ENCODE measurements at regions not wholly inside any gene's neighbourhood (a gene's known extent, or its start where the extent isn't known, plus 50 kb on each side); places are given as distances from the start of the nearest gene placed in this dataset.
"Not testable (repeated sequence)": the region's sequence is repeated elsewhere in the genome, so short reads cannot be mapped to it uniquely, and the experiment has no call there.

DNA sequence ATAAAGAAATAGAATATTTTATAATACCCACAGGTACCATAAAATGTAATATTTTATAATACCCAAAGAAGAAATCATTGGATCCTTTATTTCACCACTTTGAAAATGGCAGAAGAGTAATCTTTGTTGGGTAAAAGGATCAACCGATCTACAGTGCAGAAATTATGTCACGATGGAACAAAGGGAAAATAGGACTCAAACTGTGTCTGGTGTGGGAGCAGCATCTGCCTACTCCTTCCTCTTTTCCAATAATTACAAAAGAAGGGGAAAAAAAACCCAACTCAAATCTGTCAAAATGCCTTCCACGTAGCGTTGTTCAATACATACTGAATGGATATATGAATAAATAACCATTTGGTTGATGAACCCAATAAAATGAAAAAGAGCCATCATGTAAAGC lies 492.6 kb upstream of the TBL1XR1 start:
- no peak for DNase-seq (ENCODE audit: low read depth in 2 of 2, low spot score in 1 of 2)

DNA sequence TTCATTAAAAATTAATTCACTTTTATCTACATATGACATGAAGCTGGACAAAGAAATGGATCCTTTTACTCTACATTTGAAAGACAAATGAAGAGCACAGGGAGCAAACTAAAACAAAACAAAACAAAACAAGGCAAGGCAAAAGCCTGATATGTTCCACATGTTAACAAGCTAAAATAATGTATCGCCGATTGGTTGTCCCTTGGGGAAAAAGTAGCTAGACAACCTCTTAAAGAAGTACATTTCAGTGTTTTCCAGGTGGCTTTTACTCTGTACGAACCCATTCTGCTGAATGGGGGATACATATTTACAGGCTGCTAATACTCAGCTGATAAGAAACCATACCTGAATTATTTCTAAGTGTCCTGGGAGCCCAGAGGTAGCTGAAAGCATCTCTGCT lies 493.0 kb upstream of the TBL1XR1 start:
- no peak for DNase-seq (ENCODE audit: low read depth in 2 of 2, low spot score in 1 of 2)

DNA sequence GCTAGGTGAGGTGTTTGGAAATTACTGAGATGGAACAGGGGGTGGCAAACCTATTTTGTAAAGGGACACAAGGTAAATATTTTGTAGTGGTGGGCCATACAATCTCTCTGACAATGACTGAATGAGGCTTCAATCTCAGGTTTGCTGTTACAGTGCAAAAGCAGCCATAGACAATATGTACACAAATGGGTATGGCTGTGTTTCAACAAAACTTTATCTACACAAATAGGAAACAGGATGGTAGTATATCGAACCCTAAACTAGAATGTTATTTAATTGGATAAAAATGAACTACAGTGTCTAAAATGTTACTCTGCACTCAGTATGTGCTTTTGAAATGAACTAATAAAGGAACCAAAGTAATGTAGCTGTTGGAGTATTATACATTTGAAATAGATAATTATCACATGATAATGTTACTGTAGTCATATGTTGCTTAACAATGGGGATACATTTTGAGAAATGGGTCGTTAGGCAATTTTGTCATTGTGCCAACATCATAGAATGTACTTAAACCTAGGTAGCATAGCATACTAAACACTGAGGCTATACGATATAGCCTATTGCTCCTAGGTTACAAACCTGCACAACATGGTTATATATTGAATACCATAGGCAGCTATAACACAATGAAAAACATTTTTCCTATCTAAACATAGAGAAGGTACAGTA lies 495.2 kb upstream of the TBL1XR1 start:
- DNase-seq (ENCODE audit: low read depth in 2 of 2, low spot score in 1 of 2): no peak

DNA sequence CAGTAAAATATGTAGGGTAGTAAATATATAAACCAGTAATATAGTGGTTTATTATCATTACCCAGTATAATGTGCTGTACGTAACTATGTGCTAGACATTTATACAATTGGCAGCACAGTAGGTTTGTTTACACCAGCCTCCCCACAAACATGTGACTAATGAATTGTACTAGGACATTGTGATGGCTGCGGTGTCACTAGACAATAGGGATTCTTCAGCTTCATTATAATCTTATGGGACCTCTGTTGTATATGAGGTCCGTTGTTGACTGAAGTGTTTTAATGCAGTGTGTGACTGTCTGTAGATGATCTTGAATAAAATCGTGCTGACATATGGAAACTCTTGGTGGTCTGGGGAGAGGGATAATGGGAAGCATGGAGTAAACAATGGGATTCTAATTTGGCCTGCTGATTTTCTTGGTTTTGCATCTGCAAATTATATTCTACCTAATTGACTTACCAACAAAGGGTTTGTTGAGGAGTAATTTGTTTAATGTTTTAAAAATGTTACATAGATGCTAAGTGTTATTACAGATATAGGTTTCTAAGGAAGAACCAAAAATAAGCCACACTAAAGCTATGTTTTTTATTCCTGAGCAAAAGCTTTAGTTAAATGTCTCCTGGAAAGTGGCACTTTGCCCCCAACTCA lies 496.5 kb upstream of the TBL1XR1 start:
- no peak for DNase-seq (ENCODE audit: low read depth in 2 of 2, low spot score in 1 of 2)

DNA sequence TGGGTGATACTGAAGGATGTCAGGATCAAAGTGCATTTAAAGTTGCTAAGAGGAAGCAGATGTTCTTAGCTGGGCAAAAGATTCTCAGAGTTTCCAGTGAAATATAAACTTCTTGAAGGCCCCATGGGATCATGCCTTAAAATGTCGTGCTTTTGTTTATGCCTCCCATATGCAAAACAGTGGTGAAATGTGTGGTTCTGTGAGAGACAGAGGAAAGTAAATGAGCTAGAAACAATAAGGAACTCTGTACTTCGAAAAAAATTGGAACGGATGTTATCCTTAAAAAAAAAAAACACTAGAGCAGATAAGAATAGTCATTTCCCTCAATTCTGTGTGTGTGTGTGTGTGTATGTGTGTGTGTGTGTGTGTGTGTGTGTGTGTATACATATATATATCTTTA lies 497.0 kb upstream of the TBL1XR1 start:
- no peak for DNase-seq (ENCODE audit: low read depth in 2 of 2, low spot score in 1 of 2)

DNA sequence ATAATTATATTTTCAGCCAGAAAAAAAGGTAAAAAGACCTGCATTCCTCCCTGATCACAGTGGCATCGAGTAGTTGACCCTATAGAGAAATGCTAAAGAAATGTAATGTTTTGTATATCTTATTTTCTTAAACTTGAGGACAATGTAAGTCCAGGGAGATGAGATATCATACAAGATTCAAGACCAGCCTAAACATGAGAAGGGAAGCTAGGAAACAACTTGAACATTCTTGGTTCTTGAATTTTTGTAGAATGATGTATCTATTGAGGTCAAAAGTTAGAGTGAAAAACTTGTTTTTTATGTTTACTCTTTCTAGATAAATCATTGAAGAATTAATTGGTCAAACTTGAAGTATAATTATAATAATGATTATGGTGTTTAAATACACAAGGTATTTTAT lies 497.7 kb upstream of the TBL1XR1 start:
- no peak for DNase-seq (ENCODE audit: low read depth in 2 of 2, low spot score in 1 of 2)

DNA sequence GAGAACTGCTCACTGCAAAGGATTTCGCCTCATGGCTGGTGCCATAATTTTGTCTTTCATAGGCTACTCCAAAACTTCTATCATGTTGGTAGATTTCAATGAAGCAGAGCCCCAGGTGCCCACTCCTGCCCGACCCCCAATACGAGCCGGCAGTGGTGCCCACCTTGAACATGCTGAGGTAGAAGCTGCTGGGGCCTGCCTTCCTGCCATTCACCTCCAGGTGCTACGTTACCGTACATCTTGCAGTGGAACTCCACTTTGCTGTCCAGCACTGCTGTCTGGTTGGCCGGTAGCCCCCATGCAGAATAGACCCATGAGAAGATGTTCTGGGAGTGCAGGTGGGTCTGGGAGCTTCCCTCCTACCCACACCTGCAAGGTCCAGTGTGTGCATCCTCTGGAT lies 502.8 kb upstream of the TBL1XR1 start:
- no peak for DNase-seq (ENCODE audit: low read depth in 2 of 2, low spot score in 1 of 2)

DNA sequence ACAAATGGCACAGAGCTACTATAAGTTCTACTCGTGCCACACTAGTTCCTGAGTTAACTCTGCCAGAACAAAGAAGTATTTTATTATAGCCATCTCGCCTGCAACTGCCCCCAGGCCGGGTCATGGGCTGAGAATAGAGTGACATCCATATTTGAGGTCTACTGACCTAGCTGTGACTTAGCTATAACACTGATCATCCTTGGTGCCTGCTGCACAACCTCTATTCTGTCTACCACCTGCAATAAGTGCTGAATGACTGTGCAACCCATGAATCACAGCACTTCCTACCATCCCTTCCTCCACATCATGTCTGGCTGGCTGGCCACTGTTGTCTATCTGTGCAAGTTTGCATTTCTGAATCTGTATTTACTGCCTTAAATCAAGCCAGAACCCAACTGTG lies 506.5 kb upstream of the TBL1XR1 start:
- DNase-seq (ENCODE audit: low read depth in 2 of 2, low spot score in 1 of 2): no peak

DNA sequence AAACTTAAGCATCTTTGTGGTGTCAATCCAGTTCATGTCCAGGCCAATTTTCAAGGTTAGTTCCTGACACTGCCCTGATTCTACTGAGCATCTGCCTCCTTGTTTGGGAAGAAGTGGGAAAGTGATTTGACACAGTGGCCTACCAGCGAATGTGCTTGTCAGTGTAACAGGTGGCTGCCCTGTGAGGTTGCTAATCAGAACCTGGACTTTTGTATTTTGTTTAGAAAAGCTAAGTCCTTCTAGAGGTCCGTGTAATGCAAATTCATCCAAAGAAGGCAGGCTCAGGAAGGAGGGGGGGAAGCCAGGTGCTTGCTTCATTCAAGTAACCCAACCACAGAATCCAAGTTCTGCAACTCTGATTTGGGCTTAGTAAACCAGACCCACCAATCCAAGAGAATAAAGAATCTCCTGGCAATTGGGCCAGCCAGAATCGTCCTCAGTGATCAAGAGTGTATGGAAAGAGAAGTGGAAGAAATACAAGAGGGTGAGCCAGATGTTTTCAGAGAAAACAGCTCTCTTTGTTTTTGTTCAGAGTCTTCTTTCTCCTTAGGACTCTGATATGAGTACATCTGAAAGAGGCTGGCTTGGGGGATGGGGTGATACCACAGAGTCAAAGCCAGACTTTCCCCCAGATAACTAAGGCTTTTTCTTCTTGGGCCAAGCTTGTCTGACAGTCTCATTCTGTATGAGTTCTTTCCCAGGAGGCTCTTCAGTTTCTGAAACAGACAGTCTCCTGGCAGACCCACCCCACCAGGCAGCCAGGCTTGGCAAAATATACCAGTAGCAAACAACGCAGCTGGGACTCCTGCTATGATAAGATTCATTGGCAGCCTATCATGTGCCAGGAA lies 508.9 kb upstream of the TBL1XR1 start:
- no peak for DNase-seq (ENCODE audit: low read depth in 2 of 2, low spot score in 1 of 2)

DNA sequence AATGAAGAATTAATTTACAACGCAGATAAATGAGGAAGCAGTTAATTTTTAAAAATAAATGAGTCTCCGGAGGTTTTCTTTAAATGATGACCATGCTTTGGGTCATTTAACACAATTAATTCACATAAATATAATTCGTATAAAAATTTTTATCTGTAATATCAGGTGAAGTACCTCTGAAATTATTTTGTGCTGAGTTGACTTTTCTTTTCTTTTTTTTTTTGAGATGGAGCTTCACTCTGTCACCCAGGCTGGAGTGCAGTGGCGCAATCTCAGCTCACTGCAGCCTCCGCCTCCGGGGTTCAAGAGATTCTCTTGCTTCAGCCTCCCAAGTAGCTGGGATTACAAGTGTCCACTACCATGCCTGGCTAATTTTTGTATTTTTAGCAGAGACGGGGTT lies 512.2 kb upstream of the TBL1XR1 start:
- DNase-seq (ENCODE audit: low read depth in 2 of 2, low spot score in 1 of 2): not testable (repeated sequence)

DNA sequence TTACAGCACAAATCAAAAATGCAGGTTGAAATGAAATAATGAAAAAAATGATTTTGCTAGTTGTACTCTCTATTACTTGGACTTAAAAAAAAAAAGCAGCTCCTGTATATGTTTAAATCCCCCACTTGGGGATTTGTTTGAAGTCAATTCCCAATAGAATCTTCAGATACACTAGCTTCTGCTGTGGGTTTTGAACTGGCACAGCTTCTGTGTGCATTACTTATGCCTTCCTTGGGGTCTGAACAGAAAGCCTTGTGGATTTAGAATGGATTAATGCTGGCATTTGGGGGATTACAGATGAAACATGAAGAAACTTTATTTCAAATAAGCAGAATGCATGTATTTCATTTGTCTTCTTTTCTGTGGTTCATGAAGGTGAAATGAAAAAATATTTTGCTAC lies 513.2 kb upstream of the TBL1XR1 start:
- no peak for DNase-seq (ENCODE audit: low read depth in 2 of 2, low spot score in 1 of 2)

DNA sequence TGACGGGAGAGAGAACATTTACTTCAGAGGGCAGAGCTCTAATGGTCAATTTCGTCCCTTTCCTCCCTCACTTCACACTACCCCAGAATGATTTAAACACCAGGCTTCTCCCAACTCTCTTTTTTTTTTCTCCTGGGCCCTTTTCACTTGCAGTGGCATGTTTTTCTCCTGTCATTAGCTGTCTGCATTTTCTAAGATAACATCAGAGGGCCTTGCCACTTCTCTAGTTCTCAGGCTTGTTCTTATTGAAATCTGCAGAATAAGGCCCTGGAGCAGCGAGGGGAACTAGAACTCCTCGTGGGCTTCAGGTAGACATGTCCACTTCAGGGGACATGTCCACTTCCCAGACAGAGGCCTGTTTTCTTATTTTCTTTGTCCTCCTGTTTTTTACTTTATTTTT lies 514.4 kb upstream of the TBL1XR1 start:
- DNase-seq (ENCODE audit: low read depth in 2 of 2, low spot score in 1 of 2): no peak

DNA sequence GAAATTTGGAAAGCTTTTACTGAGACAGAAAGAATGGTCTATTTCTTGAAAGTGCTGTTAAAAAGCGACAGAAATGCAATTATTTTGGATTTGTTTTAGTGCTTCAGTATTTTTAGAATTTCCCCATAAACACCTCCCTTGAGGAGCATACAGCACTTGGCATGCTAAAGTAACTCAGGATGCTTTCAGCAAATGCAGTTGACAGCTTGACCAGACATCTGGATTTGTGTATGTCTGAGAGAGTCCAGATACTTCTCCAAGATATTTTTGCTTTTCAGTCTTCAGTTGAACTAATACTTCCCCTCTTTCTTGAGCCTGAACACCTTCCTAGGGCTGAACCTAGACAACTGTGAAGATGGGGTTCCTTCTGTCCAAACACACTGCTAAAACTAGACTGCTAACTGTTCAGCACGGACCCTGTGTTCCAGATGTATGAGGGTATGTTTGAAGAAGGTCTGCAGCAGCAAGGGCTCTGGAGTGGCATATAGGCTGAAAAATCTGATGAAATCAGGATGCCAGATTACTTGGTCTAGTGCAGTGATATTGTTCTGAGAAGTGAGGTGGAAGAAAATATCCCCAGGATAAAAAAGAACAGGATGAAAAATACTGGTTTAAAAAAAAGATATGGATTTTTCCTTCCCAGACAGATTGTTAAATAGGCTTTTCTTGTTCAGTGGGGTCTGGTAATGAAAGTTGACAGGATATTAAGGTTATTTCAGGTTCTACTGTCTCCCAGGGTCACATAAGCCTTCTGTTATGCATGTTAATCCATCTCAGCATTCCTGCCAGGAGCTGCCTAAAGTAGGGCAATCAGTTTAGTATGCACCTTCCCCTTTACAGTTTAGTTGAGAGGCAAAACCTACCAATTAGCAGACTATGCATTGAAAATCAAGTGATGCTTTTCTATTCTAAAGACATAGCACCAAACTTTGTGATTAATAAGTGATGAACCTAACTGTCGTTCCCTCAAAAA lies 516.9 kb upstream of the TBL1XR1 start:
- DNase-seq (ENCODE audit: low read depth in 2 of 2, low spot score in 1 of 2): no peak

DNA sequence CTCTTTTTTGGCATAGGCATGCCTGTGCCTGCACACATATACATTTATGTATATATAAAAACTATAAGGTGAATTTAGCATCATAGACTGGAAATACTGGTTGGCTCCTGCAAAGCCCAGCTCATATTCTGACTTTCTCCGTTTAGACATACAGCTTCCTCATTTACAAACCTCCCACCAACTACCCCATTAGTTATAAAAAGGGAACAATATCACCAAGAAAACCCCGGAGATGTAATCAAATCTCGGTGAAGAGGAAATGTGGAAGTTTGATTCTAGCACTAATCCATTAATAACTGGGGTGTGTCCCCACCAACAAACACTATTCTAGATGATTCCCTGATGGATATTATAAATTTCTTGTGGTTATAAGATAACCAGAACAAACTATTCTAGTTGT lies 517.7 kb upstream of the TBL1XR1 start:
- no peak for DNase-seq (ENCODE audit: low read depth in 2 of 2, low spot score in 1 of 2)

DNA sequence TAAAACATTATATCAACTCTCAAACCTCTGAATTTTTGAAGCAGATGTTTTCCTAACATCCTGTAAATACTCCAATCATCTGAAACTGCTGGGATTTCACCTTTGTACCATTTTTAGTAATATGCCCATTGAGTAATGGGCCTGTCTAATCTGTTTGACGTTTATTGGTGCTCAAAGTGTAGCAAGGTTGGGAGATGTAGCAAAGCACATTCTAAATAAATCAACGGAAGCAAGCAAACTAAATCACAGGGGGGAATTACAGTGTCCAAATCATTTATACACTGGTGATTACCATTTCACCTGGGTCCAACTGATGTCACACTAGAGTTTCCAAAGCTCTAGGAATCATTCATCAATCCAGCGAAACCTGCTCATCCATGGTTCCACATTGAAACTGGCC lies 518.7 kb upstream of the TBL1XR1 start:
- no peak for DNase-seq (ENCODE audit: low read depth in 2 of 2, low spot score in 1 of 2)

DNA sequence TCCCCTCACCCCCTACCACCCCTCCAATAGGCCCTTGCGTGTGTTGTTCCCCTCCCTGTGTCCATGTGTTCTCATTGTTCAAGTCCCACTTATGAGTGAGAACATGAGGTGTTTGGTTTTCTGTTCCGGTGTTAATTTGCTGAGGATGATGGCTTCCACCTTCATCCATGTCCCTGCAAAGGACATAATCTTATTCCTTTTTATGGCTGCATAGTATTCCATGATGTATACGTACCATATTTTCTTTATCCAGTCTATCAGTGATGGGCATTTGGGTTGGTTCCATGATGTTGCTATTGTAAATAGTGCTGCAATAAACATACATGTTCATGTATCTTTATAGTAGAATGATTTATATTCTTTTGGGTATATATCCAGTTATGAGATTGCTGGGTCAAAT lies 523.6 kb upstream of the TBL1XR1 start:
- not testable (repeated sequence) for DNase-seq (ENCODE audit: low read depth in 2 of 2, low spot score in 1 of 2)

DNA sequence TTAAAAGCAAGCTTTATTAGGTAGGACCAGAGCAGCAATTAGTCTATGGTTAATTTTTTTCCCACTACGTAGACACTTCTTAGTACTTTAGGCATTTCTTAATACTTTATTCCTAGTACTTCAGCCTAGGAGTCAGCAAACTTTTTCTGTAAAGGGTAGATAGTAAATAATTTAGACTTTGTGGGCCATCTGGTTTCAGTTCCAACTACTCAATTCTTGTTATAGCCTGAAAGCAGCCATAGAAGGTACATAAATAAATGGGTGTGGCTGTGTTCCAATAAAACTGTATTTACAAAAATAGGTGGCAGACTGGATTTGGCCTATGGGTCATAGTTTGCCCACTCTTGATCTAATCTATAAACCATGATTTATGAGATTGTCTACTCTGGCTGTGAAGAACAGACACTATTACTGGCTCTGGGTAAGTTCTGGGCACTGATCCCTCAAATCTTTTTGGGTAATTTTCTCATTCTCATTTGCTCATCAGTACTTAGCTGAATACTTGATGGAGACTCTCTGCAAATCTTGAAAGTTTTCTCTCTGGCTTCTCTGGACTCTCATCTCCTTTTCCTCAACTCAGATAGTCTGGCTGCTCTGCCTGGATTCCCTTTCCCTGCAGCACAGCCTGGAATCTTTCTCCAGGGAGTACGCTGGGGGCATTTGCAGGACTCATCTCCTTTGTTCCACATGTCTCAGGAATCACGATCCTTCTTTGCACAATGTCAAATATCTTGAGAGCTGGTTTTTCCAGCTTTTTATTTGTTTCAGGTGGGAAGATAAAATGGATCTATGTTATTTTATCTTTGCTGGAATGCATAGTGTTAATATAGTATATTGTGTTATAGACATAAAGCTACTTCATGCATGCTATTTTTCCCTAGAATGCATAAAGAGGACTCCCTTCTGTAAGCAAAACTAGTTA lies 524.8 kb upstream of the TBL1XR1 start:
- DNase-seq (ENCODE audit: low read depth in 2 of 2, low spot score in 1 of 2): no peak

DNA sequence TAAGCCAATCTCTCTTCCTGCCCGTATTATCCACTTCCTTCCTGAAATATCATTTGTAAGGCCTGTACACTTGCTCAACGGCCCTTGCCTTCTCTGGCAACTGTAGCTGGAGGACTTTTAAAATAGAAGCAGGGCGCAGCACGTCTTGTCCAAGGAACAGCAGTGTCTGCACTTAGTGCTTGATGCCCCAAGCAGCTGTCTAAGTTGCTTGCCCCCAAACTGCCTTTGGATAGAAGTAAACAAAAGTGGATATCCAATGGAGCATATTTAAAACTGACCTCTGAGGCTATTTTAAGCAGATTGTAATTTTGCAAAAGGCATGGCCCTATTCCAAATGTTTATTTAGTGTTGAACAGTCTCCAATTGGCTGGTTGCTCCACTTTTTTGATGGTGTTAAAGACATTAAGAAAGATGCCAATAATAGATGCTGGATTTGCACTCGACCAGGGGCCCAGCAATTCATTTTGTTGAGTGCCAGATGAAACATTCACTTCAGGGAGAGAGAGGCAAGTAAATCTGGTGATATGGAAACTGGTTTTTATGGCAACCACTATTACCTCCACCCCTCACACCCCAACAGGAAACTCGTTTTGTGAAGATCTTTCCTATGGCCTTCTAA lies 526.8 kb upstream of the TBL1XR1 start:
- DNase-seq (ENCODE audit: low read depth in 2 of 2, low spot score in 1 of 2): no peak

DNA sequence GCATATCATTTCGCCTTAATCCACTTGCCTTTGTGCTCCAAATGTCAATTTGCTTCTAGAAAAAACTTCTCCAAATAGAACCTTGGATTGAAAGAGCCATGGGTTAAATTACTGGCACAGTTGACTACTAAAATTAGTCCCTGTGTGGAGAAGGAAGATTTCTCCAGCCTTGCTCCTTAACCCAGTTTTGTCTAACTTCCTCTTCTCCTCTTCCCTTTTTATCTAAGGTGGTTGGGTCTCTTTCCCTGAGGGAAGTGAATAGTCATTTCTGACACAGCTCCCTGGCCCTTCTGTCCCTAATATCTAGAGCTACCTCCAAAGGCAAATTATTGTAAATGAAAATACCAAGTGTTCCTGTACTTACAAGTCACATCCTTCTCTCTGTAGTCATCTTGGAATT lies 527.9 kb upstream of the TBL1XR1 start:
- DNase-seq (ENCODE audit: low read depth in 2 of 2, low spot score in 1 of 2): no peak

DNA sequence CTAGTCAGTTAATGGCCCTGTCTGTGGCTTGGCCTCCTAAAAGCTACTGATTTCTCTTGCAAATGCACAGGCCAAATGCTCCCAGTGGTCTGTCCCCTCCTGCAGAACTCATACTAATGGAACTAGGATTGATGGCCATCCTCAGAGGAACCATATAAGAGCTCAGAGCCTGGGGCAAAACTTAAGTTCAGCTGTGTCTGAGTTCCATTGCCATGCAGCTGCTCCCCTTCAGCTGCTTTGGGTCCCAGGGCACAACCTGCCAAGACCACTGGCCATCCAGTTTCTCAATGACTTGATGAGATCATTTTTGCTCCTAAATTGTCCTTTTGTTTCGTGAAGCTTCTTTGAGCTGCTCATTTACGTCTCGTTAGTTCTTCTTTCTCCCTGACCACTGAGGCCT lies 529.5 kb upstream of the TBL1XR1 start:
- DNase-seq (ENCODE audit: low read depth in 2 of 2, low spot score in 1 of 2): no peak
